Right lobe of liver (tissue), 6 donors: ENCODE measurements at regions not wholly inside any gene's neighbourhood (a gene's known extent, or its start where the extent isn't known, plus 50 kb on each side); places are given as distances from the start of the nearest gene placed in this dataset.

ENCODE experiments used
- ATAC-seq, 4 donors: fragments of 200-7000 bp; cut with Tn5 transposase; one replicate each; pipeline ENCODE4 v1.9.1; 2020; ENCODE audit warnings: mild to moderate bottlenecking in 4 of 4, moderate library complexity in 4 of 4
- DNase-seq, 3 donors: peaks; one replicate each; pipeline ENCODE4 v3.0.0-alpha.2; 2020
- H3K27ac ChIP-seq, 3 donors: fragments of 200-600 bp; one replicate each; pipeline ENCODE4 v1.8.0; 2022
- H3K27me3 ChIP-seq, 2 donors: fragments of 200-600 bp; one replicate each; pipeline ENCODE4 v1.8.0; 2022
- H3K36me3 ChIP-seq, 4 donors: fragments of 200-600 bp; sonication (generic) in 1 of 4; one replicate each; pipeline versions ENCODE4 v1.5.1 to v1.8.0; 2017 to 2022; ENCODE audit warnings: control low read depth in 1 of 4
- H3K4me1 ChIP-seq, 4 donors: fragments of 200-600 bp; sonication (generic) in 1 of 4; one replicate each; pipeline versions ENCODE4 v1.5.1 to v1.8.0; 2017 to 2022; ENCODE audit warnings: control low read depth in 1 of 4
- H3K4me3 ChIP-seq, 3 donors: fragments of 200-600 bp; one replicate each; pipeline ENCODE4 v1.8.0; 2022
- H3K9me3 ChIP-seq, 4 donors: fragments of 200-600 bp; sonication (generic) in 1 of 4; one replicate each; pipeline versions ENCODE4 v1.5.1 to v1.8.0; 2017 to 2022; ENCODE audit warnings: control low read depth in 1 of 4
- CTCF ChIP-seq, 4 donors: fragments of 200-600 bp in 3 of 4; fragments of 450-650 bp in 1 of 4; IDR thresholded peaks; one replicate each; pipeline versions ENCODE4 v1.5.1 to v1.8.0; 2016 to 2022; ENCODE audit warnings: antibody characterized with exemption in 4 of 4, mild to moderate bottlenecking in 2 of 4
- POLR2A ChIP-seq: fragments of 450-650 bp; IDR thresholded peaks from one replicate; pipeline ENCODE4 v1.6.1; 2017; ENCODE audit warnings: antibody characterized with exemption, mild to moderate bottlenecking
- whole genome bisulfite sequencing: methylation state at CpG from one replicate; pipeline ENCODE4 v1.1.6; 2018; ENCODE audit warnings: low coverage, low lambda C conversion rate; ENCODE audit not compliant: insufficient coverage; ENCODE audit errors: missing lambda C conversion rate; 5-methylcytosine and 5-hydroxymethylcytosine counted together
- intact Hi-C, 2 donors: fragments of 100-400 bp; cut with DNase I; formaldehyde crosslinking; loops; one replicate each; pipeline versions ENCODE4 v1.11.2 to v1.14.1; 2022
- donor health status: DM: no; HTN: yes; CAD: no.
- donor health status: DM: no; HTN: no; CAD: no.
- donor health status: DM: no; HTN: no; CAD: no.
- donor health status: DM: no; HTN: yes; CAD: no.
- donor health status: DM: no; HTN: yes; CAD: no.

- no peak overlapping the region for H3K4me3 ChIP-seq
- no peaks in the 10 kb centered on the region for H3K27me3 ChIP-seq
- ATAC-seq (peak; percentile 93 to 99 (median 95)), DNase-seq (peak in 1 of 3 donors; percentile 48)
- H3K36me3 ChIP-seq = no peaks in the 10 kb centered on the region
- no peaks in the 10 kb centered on the region for H3K9me3 ChIP-seq
- H3K27ac ChIP-seq = no peak overlapping the region
- peaks cover 0 to 4% (median 0%) of the 10 kb centered on the region in 4 donors for H3K4me1 ChIP-seq
- WGBS = 35% methylated on average over 1 of the region's 1 CpG
- TF ChIP-seq CTCF (IDR thresholded peaks at IDR 0.05) = no peak
- no peak for TF ChIP-seq POLR2A
- intact Hi-C loops = no loop called here
Measured at GRCh38 chr15:45842151-45842550, 207.3 kb downstream of the SQOR start.

DNA sequence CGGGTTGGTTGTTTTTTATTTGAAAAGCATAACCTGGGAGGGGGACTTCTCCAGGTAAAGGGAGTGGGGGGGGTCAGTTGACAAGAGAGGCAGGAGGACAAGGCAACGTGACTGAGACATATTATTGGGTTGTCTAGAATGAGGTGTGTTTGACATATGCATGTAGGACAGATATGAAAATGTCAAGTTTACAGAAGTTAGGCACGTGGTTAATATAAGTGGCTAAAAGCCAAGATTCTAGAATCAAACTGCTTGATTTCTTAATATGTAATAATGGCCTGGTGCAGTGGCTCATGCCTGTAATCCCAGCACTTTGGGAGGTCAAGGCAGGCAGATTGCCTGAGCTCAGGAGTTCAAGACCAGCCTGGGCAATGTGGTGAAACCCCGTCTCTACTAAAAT lies 212.8 kb downstream of the SQOR start:
- Histone ChIP-seq H3K4me3 (no peak overlapping the region), H3K36me3 (no peaks in the 10 kb centered on the region), H3K9me3 (no peaks in the 10 kb centered on the region), H3K4me1 (no peaks in the 10 kb centered on the region), H3K27me3 (no peaks in the 10 kb centered on the region), H3K27ac (no peak overlapping the region)
- 42% methylated on average over 3 of the region's 4 CpGs for WGBS
- TF ChIP-seq POLR2A = no peak
- DNase-seq (no peak), ATAC-seq (no peak)
- intact Hi-C loops = no loop called here

- Histone ChIP-seq H3K36me3 (no peaks in the 10 kb centered on the region), H3K4me3 (no peak overlapping the region), H3K9me3 (no peaks in the 10 kb centered on the region), H3K27ac (no peak overlapping the region), H3K27me3 (no peaks in the 10 kb centered on the region), H3K4me1 (no peaks in the 10 kb centered on the region)
- TF ChIP-seq CTCF (IDR thresholded peaks at IDR 0.05) (no peak), POLR2A (no peak)
- 57% methylated on average over 3 of the region's 3 CpGs for WGBS
- no peak for DNase-seq
- ATAC-seq = no peak
- intact Hi-C loops = no loop called here
Measured at GRCh38 chr15:45849136-45849535, 214.3 kb downstream of the SQOR start.

GRCh38 chr15:45854455-45855202 lies 219.8 kb downstream of the SQOR start:
- H3K4me1 ChIP-seq = no peaks in the 10 kb centered on the region
- H3K9me3 ChIP-seq = no peaks in the 10 kb centered on the region
- no peak overlapping the region for H3K27ac ChIP-seq
- no peak overlapping the region for H3K4me3 ChIP-seq
- intact Hi-C loops = no loop called here
- H3K27me3 ChIP-seq = no peaks in the 10 kb centered on the region
- no peak for ATAC-seq
- 65% methylated on average over 6 of the region's 6 CpGs for WGBS
- no peak for DNase-seq
- TF ChIP-seq CTCF (IDR thresholded peaks at IDR 0.05) = no peak
- H3K36me3 ChIP-seq = no peaks in the 10 kb centered on the region

GRCh38 chr15:45855210-45855906 lies 220.5 kb downstream of the SQOR start:
- peak in 2 of 4 donors; percentile 19 to 37 for ATAC-seq
- Histone ChIP-seq H3K36me3 (no peaks in the 10 kb centered on the region), H3K4me3 (no peak overlapping the region), H3K27ac (no peak overlapping the region), H3K27me3 (no peaks in the 10 kb centered on the region), H3K9me3 (no peaks in the 10 kb centered on the region), H3K4me1 (no peaks in the 10 kb centered on the region)
- WGBS = 42% methylated on average over 4 of the region's 4 CpGs
- intact Hi-C loops = no loop called here
- TF ChIP-seq POLR2A (no peak), CTCF (IDR thresholded peaks at IDR 0.05) (no peak)
- no peak for DNase-seq
